Stomach (tissue), 8 donors: ENCODE measurements at regions not wholly inside any gene's neighbourhood (a gene's known extent, or its start where the extent isn't known, plus 50 kb on each side); places are given as distances from the start of the nearest gene placed in this dataset.

Experiments
- DNase-seq, 2 donors: peaks; one replicate each; pipeline versions ENCODE4 v3.0.0 to v3.0.0-alpha.2; 2013 to 2019
- H3K27ac ChIP-seq, 5 donors: fragments of 200-600 bp in 4 of 5; sonication (generic) in 4 of 5; one replicate each; pipeline ENCODE4 v1.5.1; 2013 to 2019; ENCODE audit warnings: mild to moderate bottlenecking in 1 of 5, moderate library complexity in 1 of 5
- H3K27me3 ChIP-seq, 3 donors: fragments of 200-600 bp; sonication (generic); one replicate each; pipeline ENCODE4 v1.5.1; 2017 to 2019; ENCODE audit warnings: mixed run types in 1 of 3
- H3K36me3 ChIP-seq, 4 donors: fragments of 200-600 bp; sonication (generic); 1 replicate in 3 of 4; 2 replicates in 1 of 4; pipeline ENCODE4 v1.5.1; 2016 to 2019
- H3K4me1 ChIP-seq, 4 donors: fragments of 200-600 bp; sonication (generic); one replicate each; pipeline ENCODE4 v1.5.1; 2016 to 2019
- H3K4me3 ChIP-seq, 4 donors: fragments of 200-600 bp; sonication (generic) in 3 of 4; one replicate each; pipeline ENCODE4 v1.5.1; 2016 to 2019; ENCODE audit warnings: mild to moderate bottlenecking in 1 of 4
- H3K9me3 ChIP-seq, 4 donors: fragments of 200-600 bp; sonication (generic); one replicate each; pipeline ENCODE4 v1.5.1; 2016 to 2019
- EP300 ChIP-seq: sonication (generic); formaldehyde crosslinking; IDR thresholded peaks from one replicate; pipeline ENCODE4 v1.6.1; 2017; ENCODE audit warnings: antibody characterized with exemption
- POLR2A ChIP-seq, 4 donors: fragments of 450-650 bp; IDR thresholded peaks; one replicate each; pipeline ENCODE4 v1.6.1; 2016; ENCODE audit warnings: antibody characterized with exemption in 4 of 4, control low read depth in 2 of 4, mild to moderate bottlenecking in 1 of 4, moderate library complexity in 1 of 4
- POLR2AphosphoS5 ChIP-seq, 3 donors: sonication (generic); formaldehyde crosslinking; IDR thresholded peaks; one replicate each; pipeline ENCODE4 v1.6.1; 2016; ENCODE audit warnings: antibody characterized with exemption in 3 of 3
- WGBS, 5 donors: extraction: QIAGEN DNeasy Blood & Tissue Kit in 3 of 5; methylation state at CpG; one replicate each; pipeline versions ENCODE4 v1.1.5 to v1.1.7; 2013 to 2018; 5-methylcytosine and 5-hydroxymethylcytosine counted together
- intact Hi-C: fragments of 100-400 bp; cut with DNase I; formaldehyde crosslinking; loops from one replicate; pipeline ENCODE4 v1.15.1; 2023; ENCODE audit warnings: low total_unique reads
- TF ChIP-seq, protein P1 (sequence below), 7 experiments: fragments of 450-650 bp in 4 of 7; fragments of 200-600 bp in 3 of 7; sonication (generic) in 3 of 7; IDR thresholded peaks; one replicate each; pipeline ENCODE4 v1.5.1; 2016 to 2019; ENCODE audit warnings: antibody characterized with exemption in 7 of 7, control low read depth in 2 of 7, mild to moderate bottlenecking in 1 of 7
- donor health status: healthy with polysubstance abuse.
- donor health status: Bipolar disorder and iron deficiency.
- donor health status: healthy.

GRCh38 chr6:9143140-9143539 is 707.8 kb upstream of the SLC35B3 start:
- Histone ChIP-seq H3K36me3 (no peaks in the 10 kb centered on the region), H3K27me3 (no peaks in the 10 kb centered on the region), H3K4me3 (no peak overlapping the region), H3K4me1 (peaks cover 7 to 22% (median 15%) of the 10 kb centered on the region in 4 donors), H3K9me3 (peaks cover 0 to 17% (median 14%) of the 10 kb centered on the region in 4 donors), H3K27ac (no peak overlapping the region)
- no peak for DNase-seq
- 90 to 94% (median 91%) methylated on average over 4 of the region's 4 CpGs for WGBS, 5 donors
- intact Hi-C loops: no loop called here
- TF ChIP-seq POLR2A (IDR thresholded peaks at IDR 0.05) (no peak), EP300 (no peak), POLR2AphosphoS5 (IDR thresholded peaks at IDR 0.05) (no peak)
- TF ChIP-seq, protein P1, sequence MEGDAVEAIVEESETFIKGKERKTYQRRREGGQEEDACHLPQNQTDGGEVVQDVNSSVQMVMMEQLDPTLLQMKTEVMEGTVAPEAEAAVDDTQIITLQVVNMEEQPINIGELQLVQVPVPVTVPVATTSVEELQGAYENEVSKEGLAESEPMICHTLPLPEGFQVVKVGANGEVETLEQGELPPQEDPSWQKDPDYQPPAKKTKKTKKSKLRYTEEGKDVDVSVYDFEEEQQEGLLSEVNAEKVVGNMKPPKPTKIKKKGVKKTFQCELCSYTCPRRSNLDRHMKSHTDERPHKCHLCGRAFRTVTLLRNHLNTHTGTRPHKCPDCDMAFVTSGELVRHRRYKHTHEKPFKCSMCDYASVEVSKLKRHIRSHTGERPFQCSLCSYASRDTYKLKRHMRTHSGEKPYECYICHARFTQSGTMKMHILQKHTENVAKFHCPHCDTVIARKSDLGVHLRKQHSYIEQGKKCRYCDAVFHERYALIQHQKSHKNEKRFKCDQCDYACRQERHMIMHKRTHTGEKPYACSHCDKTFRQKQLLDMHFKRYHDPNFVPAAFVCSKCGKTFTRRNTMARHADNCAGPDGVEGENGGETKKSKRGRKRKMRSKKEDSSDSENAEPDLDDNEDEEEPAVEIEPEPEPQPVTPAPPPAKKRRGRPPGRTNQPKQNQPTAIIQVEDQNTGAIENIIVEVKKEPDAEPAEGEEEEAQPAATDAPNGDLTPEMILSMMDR (IDR thresholded peaks at IDR 0.05): no peak

DNA sequence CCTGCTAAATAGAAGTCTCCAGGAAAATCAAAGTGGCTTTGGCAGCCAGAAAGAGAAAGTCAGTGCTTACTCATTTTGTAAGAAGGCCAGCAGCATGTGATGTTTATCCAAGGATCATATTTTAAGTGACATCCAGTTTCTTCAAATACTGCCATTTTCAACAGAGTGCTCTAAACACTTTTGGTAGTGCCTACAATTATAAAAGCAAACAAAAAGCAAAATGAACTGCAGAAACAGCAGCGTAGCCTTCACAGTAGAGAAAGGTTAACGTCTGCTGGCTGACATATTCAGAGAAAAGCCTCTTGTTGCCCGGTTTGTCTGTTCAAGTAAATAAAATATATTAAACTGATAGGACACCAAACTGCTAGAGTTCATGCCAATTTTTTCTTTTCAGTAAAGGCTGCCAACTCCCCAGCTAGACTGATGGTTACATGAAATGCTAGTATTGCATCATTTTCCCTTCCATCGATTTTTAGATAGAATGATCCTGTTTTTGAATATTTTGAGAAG is 705.7 kb upstream of the SLC35B3 start:
- Histone ChIP-seq H3K27me3 (no peaks in the 10 kb centered on the region), H3K4me1 (peaks cover 7 to 22% (median 15%) of the 10 kb centered on the region in 4 donors), H3K9me3 (peaks cover 0 to 17% (median 14%) of the 10 kb centered on the region in 4 donors), H3K4me3 (no peak overlapping the region), H3K36me3 (no peaks in the 10 kb centered on the region), H3K27ac (peak overlapping the region in 1 of 5 donors; percentile 32)
- TF ChIP-seq EP300 (no peak), POLR2A (IDR thresholded peaks at IDR 0.05) (no peak), POLR2AphosphoS5 (IDR thresholded peaks at IDR 0.05) (no peak)
- TF ChIP-seq, protein P1 (IDR thresholded peaks at IDR 0.05): no peak
- WGBS, 5 donors: 38 to 49% (median 42%) methylated on average over 4 of the region's 4 CpGs
- intact Hi-C loops: no loop called here
- peak in 1 of 2 donors; percentile 11 for DNase-seq

DNA sequence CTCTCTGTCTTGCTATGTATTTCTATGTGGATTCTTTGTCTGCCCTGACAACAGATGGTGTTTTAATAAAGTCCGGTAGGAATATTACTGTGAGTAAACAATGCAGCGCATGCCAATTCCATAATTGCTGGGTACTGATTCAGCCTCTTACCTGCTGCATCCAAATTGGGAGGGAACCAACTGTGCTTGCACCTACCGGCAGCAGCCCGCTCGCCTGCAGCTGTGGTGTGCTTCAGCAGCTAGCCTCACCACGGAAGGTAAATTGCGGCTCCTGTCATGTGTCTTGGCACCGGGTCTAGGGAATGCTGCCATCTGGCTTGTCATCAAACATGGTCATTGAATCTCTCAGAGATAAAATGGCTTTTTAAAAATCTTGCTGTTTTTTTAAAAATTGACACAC is 704.8 kb upstream of the SLC35B3 start:
- Histone ChIP-seq H3K27ac (no peak overlapping the region), H3K36me3 (no peaks in the 10 kb centered on the region), H3K27me3 (no peaks in the 10 kb centered on the region), H3K4me3 (no peak overlapping the region), H3K4me1 (peaks cover 7 to 22% (median 15%) of the 10 kb centered on the region in 4 donors), H3K9me3 (peaks cover 0 to 13% (median 9%) of the 10 kb centered on the region in 4 donors)
- DNase-seq: peak; percentile 52 to 57
- TF ChIP-seq POLR2AphosphoS5 (IDR thresholded peaks at IDR 0.05) (no peak), POLR2A (IDR thresholded peaks at IDR 0.05) (no peak)
- TF ChIP-seq, protein P1 (IDR thresholded peaks at IDR 0.05): no peak
- 32 to 52% (median 41%) methylated on average over 8 of the region's 8 CpGs for WGBS, 5 donors
- intact Hi-C loops: no loop called here

- DNase-seq: no peak
- Histone ChIP-seq H3K9me3 (peaks cover 0 to 10% (median 5%) of the 10 kb centered on the region in 4 donors), H3K27ac (no peak overlapping the region), H3K4me3 (no peak overlapping the region), H3K4me1 (peaks cover 7 to 22% (median 15%) of the 10 kb centered on the region in 4 donors), H3K27me3 (no peaks in the 10 kb centered on the region), H3K36me3 (no peaks in the 10 kb centered on the region)
- intact Hi-C loops: no loop called here
- WGBS, 5 donors: 40 to 66% (median 54%) methylated on average over 6 of the region's 6 CpGs
- no peak for TF ChIP-seq EP300
- TF ChIP-seq POLR2A (IDR thresholded peaks at IDR 0.05): no peak
Measured at GRCh38 chr6:9139746-9140145, 704.4 kb upstream of the SLC35B3 start.

GRCh38 chr6:9138936-9139335 is 703.6 kb upstream of the SLC35B3 start:
- WGBS, 5 donors: 63 to 73% (median 65%) methylated on average over 5 of the region's 5 CpGs
- DNase-seq: peak in 1 of 2 donors; percentile 29
- intact Hi-C loops: no loop called here

More at GRCh38 chr6:9138936-9139335, 703.6 kb upstream of the SLC35B3 start:
- H3K27ac ChIP-seq: no peak overlapping the region
- H3K9me3 ChIP-seq: peaks cover 0 to 1% (median 0%) of the 10 kb centered on the region in 4 donors
- H3K36me3 ChIP-seq: no peaks in the 10 kb centered on the region
- no peak for TF ChIP-seq POLR2AphosphoS5 (IDR thresholded peaks at IDR 0.05)
- TF ChIP-seq, protein P1 (IDR thresholded peaks at IDR 0.05): no peak
- no peak for TF ChIP-seq EP300
- no peak for TF ChIP-seq POLR2A (IDR thresholded peaks at IDR 0.05)
- H3K27me3 ChIP-seq: no peaks in the 10 kb centered on the region
- peaks cover 7 to 22% (median 15%) of the 10 kb centered on the region in 4 donors for H3K4me1 ChIP-seq
- H3K4me3 ChIP-seq: no peak overlapping the region
